Lower lobe of right lung (tissue), 2 donors: ENCODE measurements at regions not wholly inside any gene's neighbourhood (a gene's known extent, or its start where the extent isn't known, plus 50 kb on each side); places are given as distances from the start of the nearest gene placed in this dataset.

Experiments used
- ATAC-seq, 2 donors: fragments of 200-7000 bp; cut with Tn5 transposase; one replicate each; pipeline ENCODE4 v1.9.1; 2020 to 2022; ENCODE audit warnings: mild to moderate bottlenecking in 2 of 2, moderate library complexity in 2 of 2
- DNase-seq: peaks from one replicate; pipeline ENCODE4 v3.0.0-alpha.2; 2020
- H3K27ac ChIP-seq: fragments of 200-600 bp; one replicate; pipeline ENCODE4 v1.8.0; 2022
- H3K27me3 ChIP-seq: fragments of 200-600 bp; one replicate; pipeline ENCODE4 v1.8.0; 2022; ENCODE audit warnings: low read depth
- H3K36me3 ChIP-seq: fragments of 200-600 bp; one replicate; pipeline ENCODE4 v1.8.0; 2022; ENCODE audit warnings: mild to moderate bottlenecking
- H3K4me1 ChIP-seq: fragments of 200-600 bp; one replicate; pipeline ENCODE4 v1.8.0; 2022
- H3K4me3 ChIP-seq: fragments of 200-600 bp; one replicate; pipeline ENCODE4 v1.8.0; 2022; ENCODE audit warnings: mild to moderate bottlenecking
- H3K9me3 ChIP-seq: fragments of 200-600 bp; one replicate; pipeline ENCODE4 v1.8.0; 2022
- CTCF ChIP-seq: fragments of 200-600 bp; IDR thresholded peaks from one replicate; pipeline ENCODE4 v1.8.0; 2022; ENCODE audit warnings: antibody characterized with exemption, mild to moderate bottlenecking
- intact Hi-C: fragments of 100-400 bp; cut with DNase I; formaldehyde crosslinking; loops from one replicate; pipeline ENCODE4 v1.11.0; 2022
- donor health status: DM: no; HTN: yes; CAD: no; lungs with severe emphysema.

GRCh38 chr14:39977198-39977597 lies 545.0 kb upstream of the FBXO33 start:
- Histone ChIP-seq H3K36me3 (no peaks in the 10 kb centered on the region), H3K27me3 (no peaks in the 10 kb centered on the region), H3K9me3 (no peaks in the 10 kb centered on the region), H3K27ac (no peak overlapping the region), H3K4me3 (no peak overlapping the region), H3K4me1 (no peaks in the 10 kb centered on the region)
- DNase-seq = no peak
- intact Hi-C loops = no loop called here
- no peak for TF ChIP-seq CTCF
- ATAC-seq = no peak

GRCh38 chr14:39974036-39974435 lies 541.8 kb upstream of the FBXO33 start:
- no peaks in the 10 kb centered on the region for H3K9me3 ChIP-seq
- TF ChIP-seq CTCF = no peak
- ATAC-seq = no peak
- no peak overlapping the region for H3K27ac ChIP-seq
- no peak overlapping the region for H3K4me3 ChIP-seq
- no peaks in the 10 kb centered on the region for H3K4me1 ChIP-seq
- no peaks in the 10 kb centered on the region for H3K27me3 ChIP-seq
- no peaks in the 10 kb centered on the region for H3K36me3 ChIP-seq
- intact Hi-C loops = no loop called here
- DNase-seq = no peak

- Histone ChIP-seq H3K27ac (no peak overlapping the region), H3K4me1 (no peaks in the 10 kb centered on the region), H3K9me3 (no peaks in the 10 kb centered on the region), H3K27me3 (no peaks in the 10 kb centered on the region), H3K36me3 (no peaks in the 10 kb centered on the region), H3K4me3 (no peak overlapping the region)
- ATAC-seq (no peak), DNase-seq (no peak)
- intact Hi-C loops = no loop called here
- TF ChIP-seq CTCF = no peak
These were observed 540.5 kb upstream of the FBXO33 start for GRCh38 chr14:39972704-39973103.

- Histone ChIP-seq H3K4me1 (no peaks in the 10 kb centered on the region), H3K36me3 (no peaks in the 10 kb centered on the region), H3K4me3 (no peak overlapping the region), H3K9me3 (no peaks in the 10 kb centered on the region), H3K27ac (no peak overlapping the region), H3K27me3 (no peaks in the 10 kb centered on the region)
- intact Hi-C loops = no loop called here
- no peak for ATAC-seq
- no peak for TF ChIP-seq CTCF
- DNase-seq = no peak
These were observed 535.7 kb upstream of the FBXO33 start for GRCh38 chr14:39967885-39968284.

- intact Hi-C loops = no loop called here
- no peaks in the 10 kb centered on the region for H3K4me1 ChIP-seq
- no peak for TF ChIP-seq CTCF
- H3K36me3 ChIP-seq = no peaks in the 10 kb centered on the region
- H3K27me3 ChIP-seq = no peaks in the 10 kb centered on the region
- no peaks in the 10 kb centered on the region for H3K9me3 ChIP-seq
- H3K4me3 ChIP-seq = no peak overlapping the region
- DNase-seq = no peak
- ATAC-seq = no peak
- no peak overlapping the region for H3K27ac ChIP-seq
These were observed 525.8 kb upstream of the FBXO33 start for GRCh38 chr14:39957987-39958386.

GRCh38 chr14:39957290-39957689 lies 525.1 kb upstream of the FBXO33 start:
- intact Hi-C loops = no loop called here
- no peak for DNase-seq

More at GRCh38 chr14:39957290-39957689, 525.1 kb upstream of the FBXO33 start:
- H3K4me3 ChIP-seq = no peak overlapping the region
- ATAC-seq = no peak
- H3K27ac ChIP-seq = no peak overlapping the region
- no peaks in the 10 kb centered on the region for H3K4me1 ChIP-seq
- TF ChIP-seq CTCF = no peak
- H3K27me3 ChIP-seq = no peaks in the 10 kb centered on the region
- no peaks in the 10 kb centered on the region for H3K9me3 ChIP-seq
- no peaks in the 10 kb centered on the region for H3K36me3 ChIP-seq
